Caco-2 (cell line): ENCODE measurements at regions not wholly inside any gene's neighbourhood (a gene's known extent, or its start where the extent isn't known, plus 50 kb on each side); places are given as distances from the start of the nearest gene placed in this dataset.

ENCODE experiments used
- BruUV-seq: library from RNA; stranded (reverse); fragments of 400-500 nt; replicated peaks from 2 replicates; lab custom pipeline; 2021; lab: Mats Ljungman, UMichigan
- CTCF ChIA-PET: fragments of 300-600 bp; sonication (Branson Sonifier 250); formaldehyde crosslinking; loops from one replicate; lab custom pipeline; 2022; ENCODE audit warnings: antibody characterized with exemption; lab: Charles Lee
- POLR2A ChIA-PET: fragments of 300-600 bp; sonication (Branson Sonifier 250); formaldehyde crosslinking; loops from one replicate; lab custom pipeline; 2022; ENCODE audit warnings: antibody characterized with exemption; lab: Charles Lee
- DNase-seq, 2 experiments: peaks; one replicate each; pipeline versions ENCODE4 v3.0.0 to v3.0.0-alpha.2; 2020 to 2022
- H3K27me3 ChIP-seq: replicated peaks from 2 replicates; pipeline ENCODE4 v1.6.0; 2011; ENCODE audit warnings: low read length; ENCODE audit not compliant: control insufficient read depth, insufficient read depth
- H3K36me3 ChIP-seq: 2 replicates; pipeline ENCODE4 v1.5.1; 2011; ENCODE audit warnings: low read length; ENCODE audit not compliant: control insufficient read depth, insufficient read depth
- H3K4me1 ChIP-seq: fragments of 250-450 bp; sonication (Bioruptor Pico); 2 replicates; pipeline ENCODE4 v1.5.1; 2020; ENCODE audit warnings: mild to moderate bottlenecking
- H3K4me3 ChIP-seq: 2 replicates; pipeline ENCODE4 v1.5.1; 2011; ENCODE audit warnings: low read depth, mild to moderate bottlenecking, control low read depth, low read length
- H3K9me3 ChIP-seq: fragments of 250-450 bp; sonication (Bioruptor Pico); 2 replicates; pipeline ENCODE4 v1.5.1; 2020; ENCODE audit warnings: mild to moderate bottlenecking, moderate library complexity
- H3K27ac Mint-ChIP-seq: one replicate; pipeline ENCODE4 v1.8.0; 2022; ENCODE audit warnings: mixed read lengths; ENCODE audit not compliant: unreplicated experiment
- H3K27me3 Mint-ChIP-seq: one replicate; pipeline ENCODE4 v1.8.0; 2022; ENCODE audit warnings: mixed read lengths; ENCODE audit not compliant: insufficient read depth, unreplicated experiment
- H3K36me3 Mint-ChIP-seq: one replicate; pipeline ENCODE4 v1.8.0; 2022; ENCODE audit warnings: mild to moderate bottlenecking, mixed read lengths; ENCODE audit not compliant: insufficient read depth, unreplicated experiment
- H3K4me1 Mint-ChIP-seq: one replicate; pipeline ENCODE4 v1.8.0; 2022; ENCODE audit warnings: low read depth, mixed read lengths; ENCODE audit not compliant: unreplicated experiment
- H3K4me3 Mint-ChIP-seq: one replicate; pipeline ENCODE4 v1.8.0; 2022; ENCODE audit warnings: mild to moderate bottlenecking, moderate library complexity, mixed read lengths; ENCODE audit not compliant: unreplicated experiment
- H3K9me3 Mint-ChIP-seq: one replicate; pipeline ENCODE4 v1.8.0; 2022; ENCODE audit warnings: mixed read lengths; ENCODE audit not compliant: unreplicated experiment
- CTCF ChIP-seq, 2 experiments: fragments of 200-600 bp in 1 of 2; IDR thresholded peaks; 1 replicate in 1 of 2; 2 replicates in 1 of 2; pipeline versions ENCODE4 v1.5.1 to v1.8.0; 2011 to 2022; ENCODE audit warnings: antibody characterized with exemption in 1 of 2, control low read depth in 1 of 2, inconsistent platforms in 1 of 2, low read depth in 1 of 2, low read length in 1 of 2, mild to moderate bottlenecking in 1 of 2, moderate library complexity in 1 of 2; ENCODE audit not compliant: insufficient read depth in 1 of 2, severe bottlenecking in 1 of 2, unreplicated experiment in 1 of 2
- intact Hi-C: fragments of 100-400 bp; cut with micrococcal nuclease; formaldehyde crosslinking; loops from one replicate; pipeline ENCODE4 v1.10.0; 2022; ENCODE audit not compliant: unreplicated experiment

- no peaks in the 10 kb centered on the region for H3K27me3 Mint-ChIP-seq
- Histone ChIP-seq H3K4me3 (no peak overlapping the region), H3K9me3 (no peaks in the 10 kb centered on the region), H3K27me3 (no peaks in the 10 kb centered on the region), H3K36me3 (no peaks in the 10 kb centered on the region), H3K4me1 (0 out of 2 replicates have a peak, but pooled peaks cover 8% of the 10 kb centered on the region)
- H3K4me3 Mint-ChIP-seq = no peak overlapping the region
- ChIA-PET CTCF (no interaction called here), POLR2A (no interaction called here)
- intact Hi-C loops = no loop called here
- no peaks in the 10 kb centered on the region for H3K36me3 Mint-ChIP-seq
- no peak for TF ChIP-seq CTCF (IDR thresholded peaks at IDR 0.05; ENCODE audit: insufficient read depth in 1 of 2, low read depth in 1 of 2, low read length in 1 of 2, severe bottlenecking in 1 of 2, unreplicated experiment in 1 of 2)
- BruUV-seq = no TSS peak
- no peaks in the 10 kb centered on the region for H3K9me3 Mint-ChIP-seq
- H3K27ac Mint-ChIP-seq = no peak overlapping the region
- H3K4me1 Mint-ChIP-seq = no peaks in the 10 kb centered on the region
- DNase-seq = no peak
These were observed 946.3 kb upstream of the COX7C start for GRCh38 chr5:85671223-85671970.

DNA sequence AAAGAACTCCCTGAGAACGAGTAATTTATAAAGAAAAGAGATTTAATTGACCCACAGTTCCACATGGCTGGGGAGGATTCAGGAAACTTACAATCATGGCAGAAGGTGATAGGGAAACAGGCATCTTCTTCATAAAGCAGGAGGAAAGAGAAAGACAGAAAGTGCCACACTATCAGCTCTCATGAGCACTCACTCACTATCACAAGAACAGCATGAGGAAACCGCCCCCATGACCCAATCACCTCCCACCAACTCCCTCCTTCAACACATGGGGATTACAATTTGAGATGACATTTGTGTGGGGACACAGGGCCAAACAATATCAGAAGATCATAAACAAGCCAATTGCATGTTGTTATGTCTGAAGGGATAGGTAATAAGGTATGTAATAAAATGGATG is 935.9 kb upstream of the COX7C start:
- no peak for DNase-seq
- Mint-ChIP-seq H3K4me1 (no peaks in the 10 kb centered on the region), H3K27ac (no peak overlapping the region), H3K27me3 (no peaks in the 10 kb centered on the region), H3K9me3 (no peaks in the 10 kb centered on the region), H3K4me3 (no peak overlapping the region), H3K36me3 (no peaks in the 10 kb centered on the region)
- CTCF ChIA-PET = no interaction called here
- H3K4me3 ChIP-seq = no peak overlapping the region
- intact Hi-C loops = no loop called here
- H3K9me3 ChIP-seq = no peaks in the 10 kb centered on the region
- no peak for TF ChIP-seq CTCF (IDR thresholded peaks at IDR 0.05; ENCODE audit: insufficient read depth in 1 of 2, low read depth in 1 of 2, low read length in 1 of 2, severe bottlenecking in 1 of 2, unreplicated experiment in 1 of 2)
- H3K36me3 ChIP-seq = no peaks in the 10 kb centered on the region
- POLR2A ChIA-PET = no interaction called here
- no TSS peak for BruUV-seq
- H3K27me3 ChIP-seq = no peaks in the 10 kb centered on the region
- no peaks in the 10 kb centered on the region; the same call in 1 of the 2 replicates for H3K4me1 ChIP-seq

DNA sequence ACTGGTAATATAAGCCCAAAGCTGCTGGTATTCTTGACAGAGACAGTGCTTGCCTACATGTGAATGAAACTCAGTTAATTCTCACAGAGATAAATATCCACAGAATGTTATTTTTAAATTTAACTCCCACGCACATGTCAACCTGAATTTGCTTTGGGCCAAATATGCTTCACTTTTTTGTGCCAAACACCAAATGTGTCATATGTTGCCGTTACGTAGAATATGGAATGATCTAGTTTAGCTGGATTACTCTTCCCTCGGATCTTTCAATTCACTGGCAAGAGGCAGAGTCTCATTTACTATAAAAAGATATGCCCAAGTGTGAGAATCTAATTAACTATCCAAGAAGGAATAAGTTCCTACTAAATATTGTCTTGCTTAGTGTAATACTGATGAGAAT is 933.4 kb upstream of the COX7C start:
- POLR2A ChIA-PET = no interaction called here
- Histone ChIP-seq H3K9me3 (no peaks in the 10 kb centered on the region), H3K36me3 (no peaks in the 10 kb centered on the region), H3K4me3 (no peak overlapping the region), H3K27me3 (no peaks in the 10 kb centered on the region), H3K4me1 (no peaks in the 10 kb centered on the region)
- Mint-ChIP-seq H3K4me1 (no peaks in the 10 kb centered on the region), H3K27me3 (no peaks in the 10 kb centered on the region), H3K4me3 (no peak overlapping the region), H3K36me3 (no peaks in the 10 kb centered on the region), H3K9me3 (no peaks in the 10 kb centered on the region), H3K27ac (no peak overlapping the region)
- no TSS peak for BruUV-seq
- intact Hi-C loops = no loop called here
- DNase-seq = no peak
- TF ChIP-seq CTCF (IDR thresholded peaks at IDR 0.05; ENCODE audit: insufficient read depth in 1 of 2, low read depth in 1 of 2, low read length in 1 of 2, severe bottlenecking in 1 of 2, unreplicated experiment in 1 of 2) = no peak
- CTCF ChIA-PET = no interaction called here
